Forelimb muscle (tissue), 1 donor: ENCODE measurements at regions not wholly inside any gene's neighbourhood (a gene's known extent, or its start where the extent isn't known, plus 50 kb on each side); places are given as distances from the start of the nearest gene placed in this dataset.
A peak's percentile ranks its signal among the peaks of the same experiment; 100 is the strongest.

Experiments
- DNase-seq: peaks from one replicate; pipeline ENCODE4 v3.0.0-alpha.2; 2013; ENCODE audit warnings: low read depth

GRCh38 chr11:91871048-91871447 lies 353.6 kb upstream of the FAT3 start:
- no peak for DNase-seq

DNA sequence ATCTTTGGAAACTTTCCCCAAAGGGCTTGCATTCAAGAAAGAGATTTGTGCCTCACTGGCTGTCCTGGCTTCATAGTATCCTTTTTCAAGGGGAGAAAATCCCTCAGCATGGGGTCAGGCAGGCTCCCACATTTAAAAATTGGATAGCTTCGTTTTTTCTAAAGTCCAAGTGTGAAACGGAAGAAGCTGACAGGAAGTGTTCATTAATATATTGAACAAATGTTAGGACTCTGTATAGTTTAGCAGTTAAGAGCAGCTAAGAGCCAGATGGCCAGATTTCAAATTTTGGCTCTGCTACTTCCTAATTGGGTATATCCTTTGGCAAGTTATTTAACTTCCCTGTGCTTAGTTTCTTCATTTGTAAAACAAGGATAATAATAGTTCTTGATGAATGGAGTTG lies 354.9 kb upstream of the FAT3 start:
- DNase-seq: peak; percentile 9

GRCh38 chr11:91866642-91867041 lies 358.0 kb upstream of the FAT3 start:
- no peak for DNase-seq

DNA sequence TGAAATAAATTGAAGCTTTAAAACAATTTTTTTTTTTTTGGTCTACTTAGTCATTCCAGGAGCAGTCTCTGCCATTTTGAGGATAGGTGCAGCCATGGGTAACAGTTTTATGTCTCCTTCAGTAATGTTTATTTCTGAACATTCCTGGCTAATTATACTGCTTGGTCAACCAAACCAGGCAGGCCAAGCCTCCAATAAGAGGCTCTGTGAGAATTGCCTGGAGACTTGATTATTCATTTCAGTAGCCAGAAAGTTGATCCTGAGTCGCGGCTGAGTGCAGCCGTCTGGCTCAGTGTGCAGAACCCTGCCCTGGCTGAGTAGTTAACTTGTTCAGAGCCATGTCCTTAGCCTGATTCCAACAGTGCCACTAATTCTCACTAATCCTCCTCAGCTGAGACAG lies 364.0 kb upstream of the FAT3 start:
- no peak for DNase-seq

- no peak for DNase-seq
These were observed 365.0 kb upstream of the FAT3 start for GRCh38 chr11:91859666-91860065.

DNA sequence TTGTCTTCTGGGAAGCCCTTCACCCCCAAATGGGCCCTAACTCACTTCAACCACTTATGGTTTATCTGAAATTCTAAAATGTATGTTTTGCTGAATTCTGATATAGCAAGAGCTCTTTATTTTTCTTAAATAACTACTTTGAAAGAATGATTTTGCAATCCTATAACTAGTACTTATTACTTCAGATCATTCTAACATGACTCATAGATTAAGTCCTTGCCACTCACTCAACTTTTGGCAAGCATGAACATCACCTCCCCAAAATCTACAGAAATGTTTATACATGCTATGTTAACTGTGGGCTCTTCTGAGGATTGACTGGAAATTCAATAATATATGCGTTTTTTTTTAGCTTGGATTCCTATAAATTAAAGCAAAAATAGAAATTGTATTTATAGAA lies 367.4 kb upstream of the FAT3 start:
- no peak for DNase-seq

DNA sequence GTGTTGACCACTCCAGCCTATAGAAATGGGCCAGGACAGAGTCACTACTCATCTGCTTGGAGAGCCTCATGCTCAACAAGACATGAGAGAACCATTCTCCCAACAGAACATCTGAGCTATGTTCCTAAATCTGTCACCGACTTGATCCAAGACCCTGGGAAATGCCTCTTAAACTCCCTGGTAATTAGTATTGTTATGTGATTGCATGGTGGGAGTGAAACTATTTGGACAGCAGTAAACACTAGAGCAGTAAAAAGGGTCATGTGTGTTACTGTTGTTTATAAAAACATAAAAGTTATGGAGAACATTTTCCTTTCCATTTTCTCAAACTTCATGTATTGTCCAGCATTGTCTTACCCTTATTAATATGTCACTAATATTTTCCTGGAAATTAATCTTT lies 369.8 kb upstream of the FAT3 start:
- no peak for DNase-seq

DNA sequence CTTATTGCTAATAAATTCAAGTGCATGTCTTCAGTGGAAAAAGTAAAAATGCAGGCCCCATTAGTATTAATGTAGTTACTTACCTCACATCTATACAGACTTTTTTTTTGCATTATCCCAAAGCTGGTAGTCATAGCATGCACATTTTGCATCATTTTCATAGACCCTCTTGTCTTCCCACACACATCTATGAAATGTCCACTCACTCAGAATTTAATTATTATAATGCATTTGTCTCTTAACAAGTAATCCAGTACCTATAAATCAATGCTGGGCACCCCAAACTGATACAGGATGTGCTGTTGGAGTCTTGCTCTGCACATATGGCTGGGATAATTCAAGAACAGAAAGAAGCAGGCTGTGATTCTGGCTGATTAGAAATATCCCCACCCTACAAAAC lies 370.4 kb upstream of the FAT3 start:
- DNase-seq: no peak

DNA sequence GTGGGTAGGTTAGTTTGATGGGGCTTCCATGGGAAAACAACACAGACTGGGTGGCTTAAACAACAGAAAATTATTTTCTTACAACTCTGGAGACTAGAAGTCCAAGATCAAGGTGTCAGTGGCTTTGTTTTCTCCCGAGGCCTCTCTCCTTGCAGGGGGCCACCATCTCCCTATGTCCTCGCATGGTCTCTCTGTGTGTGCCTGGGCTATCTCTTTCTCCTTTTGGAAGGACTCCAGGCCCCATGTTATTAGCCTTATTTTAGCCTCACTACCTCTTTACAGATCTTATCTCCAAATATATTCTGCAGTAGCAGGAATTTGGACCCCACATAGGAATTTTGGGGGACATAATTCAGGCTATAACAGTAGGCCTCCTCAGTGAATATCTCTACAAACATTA lies 372.7 kb upstream of the FAT3 start:
- DNase-seq: no peak

DNA sequence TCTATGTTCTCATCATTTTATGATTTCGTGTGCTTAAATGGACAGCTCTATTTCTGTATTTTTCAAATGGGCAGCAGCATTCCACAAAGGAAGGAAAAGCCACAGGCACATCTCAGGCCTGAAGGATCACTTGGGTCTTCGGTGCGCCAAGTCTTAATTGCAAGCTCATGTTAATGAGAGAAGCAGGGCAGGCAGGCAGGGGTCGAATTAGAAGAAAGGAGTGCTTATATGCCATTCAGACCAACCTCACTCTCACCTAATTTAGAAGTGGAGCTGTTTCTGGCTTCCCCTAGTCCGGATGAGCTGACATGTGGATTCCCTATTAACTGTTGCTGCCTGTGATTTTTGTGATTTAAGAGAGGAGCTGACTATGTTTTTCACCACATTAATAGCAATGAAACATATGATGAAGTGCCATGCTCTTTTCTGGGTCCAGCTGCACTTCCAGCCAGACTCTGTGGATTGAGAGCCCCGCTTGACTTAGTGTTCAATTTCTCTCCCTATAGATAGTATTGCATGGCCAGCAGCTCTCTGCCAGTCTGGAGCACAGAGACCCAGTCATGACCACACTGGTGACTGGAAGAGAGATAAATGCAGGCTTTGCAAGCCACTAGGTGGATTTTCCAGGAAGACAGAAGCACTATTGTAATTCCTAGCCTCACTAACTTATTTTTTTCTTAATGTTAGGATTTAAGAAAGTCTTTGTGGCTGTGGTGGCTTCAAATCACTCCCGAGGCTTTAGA lies 373.9 kb upstream of the FAT3 start:
- DNase-seq: no peak

GRCh38 chr11:91850021-91850420 lies 374.6 kb upstream of the FAT3 start:
- no peak for DNase-seq

GRCh38 chr11:91846649-91847048 lies 378.0 kb upstream of the FAT3 start:
- no peak for DNase-seq

DNA sequence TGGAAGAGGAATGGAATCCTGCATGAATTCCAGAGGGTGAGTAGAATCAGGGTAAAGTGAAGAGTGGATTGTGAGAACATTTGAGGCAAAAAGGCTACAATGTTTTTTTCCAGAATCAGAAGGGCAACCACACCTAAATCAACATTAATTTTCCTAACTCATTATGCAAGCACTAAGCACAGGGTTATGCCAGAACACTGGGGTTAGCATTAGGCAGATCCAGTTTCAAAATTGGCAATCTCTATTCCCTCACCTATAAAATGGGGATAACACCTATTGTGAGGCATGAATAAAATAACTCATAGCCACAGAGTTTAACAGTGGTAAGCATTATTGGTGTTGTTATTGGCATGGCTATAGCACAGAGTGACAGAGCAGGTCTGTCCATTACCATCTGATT lies 378.6 kb upstream of the FAT3 start:
- no peak for DNase-seq

DNA sequence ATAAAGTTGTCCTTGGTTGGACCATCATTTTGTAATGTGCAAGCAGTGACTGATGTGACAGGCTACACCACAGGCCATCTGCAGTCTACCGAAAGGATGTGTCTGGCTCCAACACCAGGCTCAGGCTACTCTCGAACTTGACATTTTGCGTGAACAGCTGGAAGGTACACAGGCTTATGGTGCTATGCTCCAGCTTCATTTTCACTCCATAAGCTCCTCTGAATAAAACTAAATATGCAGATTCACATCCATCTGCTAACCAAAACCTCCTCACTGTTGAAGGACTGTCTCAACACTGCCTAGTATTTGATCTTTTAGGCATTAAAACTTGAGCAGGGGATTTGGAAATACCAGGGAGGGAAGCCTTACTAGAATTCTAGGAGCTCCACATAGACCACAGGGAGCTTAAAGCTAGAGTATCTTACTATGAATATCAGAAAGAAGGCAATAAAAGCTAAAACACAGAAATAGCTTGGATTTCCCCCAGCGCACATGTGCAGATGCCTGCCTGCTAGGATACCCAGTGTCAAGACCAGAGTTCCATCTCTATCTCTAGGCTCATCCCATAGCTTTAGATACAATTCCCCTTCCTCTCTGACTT lies 383.9 kb upstream of the FAT3 start:
- DNase-seq: no peak

- no peak for DNase-seq
These were observed 386.9 kb upstream of the FAT3 start for GRCh38 chr11:91837411-91838330.

DNA sequence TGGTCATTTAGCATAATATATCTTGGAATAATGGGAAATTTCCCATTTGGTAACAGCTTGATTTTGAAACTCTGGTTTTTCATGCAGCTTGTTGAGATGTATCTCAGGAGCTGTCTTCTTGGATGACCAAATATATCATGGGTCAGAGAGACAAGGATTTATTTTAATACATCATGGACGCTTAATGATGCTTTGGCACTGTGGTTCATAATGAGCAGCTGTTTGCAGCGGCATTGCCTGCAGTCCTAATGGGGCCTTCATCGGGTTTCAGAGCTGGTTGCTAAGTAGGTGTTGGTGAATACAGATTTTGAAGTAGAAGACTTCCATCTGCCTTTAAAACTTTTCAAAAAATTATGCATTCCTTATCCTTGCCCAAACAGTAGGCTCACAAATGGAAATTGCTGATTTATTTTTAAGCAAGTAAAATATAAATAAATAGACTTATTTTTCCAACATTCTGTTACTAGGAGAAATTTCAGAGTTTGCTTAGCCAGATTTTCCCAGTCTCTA lies 389.5 kb upstream of the FAT3 start:
- no peak for DNase-seq

- DNase-seq: no peak
These were observed 395.7 kb upstream of the FAT3 start for GRCh38 chr11:91828901-91829300.

DNA sequence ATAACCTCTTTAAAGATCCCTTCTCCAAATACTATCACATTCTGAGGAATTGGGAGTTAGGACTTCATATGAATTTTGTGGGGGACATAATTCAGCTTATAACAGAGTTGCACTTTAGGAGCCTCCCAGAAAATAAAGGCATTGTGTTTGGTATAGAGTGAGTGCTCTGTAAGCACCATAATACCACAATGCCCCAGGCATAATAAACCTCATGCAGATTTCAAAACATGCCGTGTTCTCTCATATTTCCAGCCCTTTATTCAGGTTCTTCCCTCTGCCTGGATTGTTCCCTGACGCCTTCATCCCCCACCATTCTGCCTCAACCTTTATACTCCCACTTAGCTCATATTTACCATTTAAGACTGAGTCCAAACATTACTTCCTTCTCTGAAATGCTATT lies 398.8 kb upstream of the FAT3 start:
- DNase-seq: no peak

GRCh38 chr11:91823252-91823830 lies 401.3 kb upstream of the FAT3 start:
- no peak for DNase-seq

- no peak for DNase-seq
These were observed 401.8 kb upstream of the FAT3 start for GRCh38 chr11:91822805-91823204.

DNA sequence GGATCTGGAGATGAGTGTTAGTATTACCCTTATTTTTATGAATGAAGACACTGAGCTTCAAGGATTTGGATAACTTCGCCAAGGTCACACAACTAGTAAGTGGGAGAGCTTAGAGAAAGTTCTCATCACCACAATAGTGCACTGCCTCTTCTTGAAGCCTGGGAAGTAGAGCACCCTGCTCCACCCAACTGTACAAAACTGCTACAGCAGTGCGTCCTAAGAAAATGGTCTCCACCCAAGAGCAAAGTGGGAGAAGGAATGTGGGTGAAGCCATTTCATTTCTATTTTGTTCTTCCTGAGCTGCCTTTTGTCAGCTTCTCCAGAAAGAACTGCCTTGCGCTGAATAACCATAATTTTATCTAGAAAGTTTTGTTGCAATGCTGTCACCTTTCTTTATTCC lies 403.9 kb upstream of the FAT3 start:
- no peak for DNase-seq

- no peak for DNase-seq
These were observed 404.8 kb upstream of the FAT3 start for GRCh38 chr11:91819777-91820176.
